Cardiac septum (tissue), 1 donor: ENCODE measurements at regions not wholly inside any gene's neighbourhood (a gene's known extent, or its start where the extent isn't known, plus 50 kb on each side); places are given as distances from the start of the nearest gene placed in this dataset.
"Not testable (repeated sequence)": the region's sequence is repeated elsewhere in the genome, so short reads cannot be mapped to it uniquely, and the experiment has no call there.

ENCODE experiments used
- DNase-seq: peaks from one replicate; pipeline ENCODE4 v3.0.0-alpha.2; 2020; ENCODE audit warnings: low spot score
- intact Hi-C: fragments of 100-400 bp; cut with DNase I; formaldehyde crosslinking; loops from one replicate; pipeline ENCODE4 v1.14.0; 2022
- donor health status: DM: no; HTN: no; CAD: no.

- intact Hi-C loops, result no loop called here
- no peak for DNase-seq
Observed at GRCh38 chr10:124177180-124177518, 83.8 kb upstream of the CHST15 start.

- intact Hi-C loops, result no loop called here
- DNase-seq, result no peak
Observed at GRCh38 chr10:124176349-124177179, 83.2 kb upstream of the CHST15 start.

GRCh38 chr10:124175701-124176348 lies 82.4 kb upstream of the CHST15 start:
- DNase-seq, result no peak
- intact Hi-C loops, result no loop called here

- DNase-seq, result no peak
- intact Hi-C loops, result no loop called here
Observed at GRCh38 chr10:124174673-124175645, 81.6 kb upstream of the CHST15 start.

GRCh38 chr10:124174071-124174566 lies 80.7 kb upstream of the CHST15 start:
- no peak for DNase-seq
- intact Hi-C loops, result no loop called here

GRCh38 chr10:124173298-124173900 lies 80.0 kb upstream of the CHST15 start:
- DNase-seq, result no peak
- intact Hi-C loops, result no loop called here

GRCh38 chr10:124172181-124172916 lies 79.0 kb upstream of the CHST15 start:
- DNase-seq, result no peak
- intact Hi-C loops, result no loop called here

- intact Hi-C loops, result no loop called here
- DNase-seq, result no peak
Observed at GRCh38 chr10:124171561-124171960, 78.2 kb upstream of the CHST15 start.

- intact Hi-C loops, result no loop called here
Observed at GRCh38 chr10:124170631-124171030, 77.2 kb upstream of the CHST15 start.

GRCh38 chr10:124168991-124169802 lies 75.8 kb upstream of the CHST15 start:
- DNase-seq, result no peak

More at GRCh38 chr10:124170631-124171030, 77.2 kb upstream of the CHST15 start:
- DNase-seq, result no peak

GRCh38 chr10:124168581-124168980 lies 75.2 kb upstream of the CHST15 start:
- DNase-seq, result no peak
- intact Hi-C loops, result no loop called here

More at GRCh38 chr10:124168991-124169802, 75.8 kb upstream of the CHST15 start:
- intact Hi-C loops, result no loop called here

GRCh38 chr10:124167925-124168324 lies 74.5 kb upstream of the CHST15 start:
- DNase-seq, intact Hi-C loops: not testable (repeated sequence)

- intact Hi-C loops, result no loop called here
- DNase-seq, result no peak
Observed at GRCh38 chr10:124166431-124167125, 73.2 kb upstream of the CHST15 start.

- intact Hi-C loops, result no loop called here
- no peak for DNase-seq
Observed at GRCh38 chr10:124165827-124166226, 72.4 kb upstream of the CHST15 start.

- no peak for DNase-seq
- intact Hi-C loops, result no loop called here
Observed at GRCh38 chr10:124165311-124165710, 71.9 kb upstream of the CHST15 start.

GRCh38 chr10:124164264-124164663 lies 70.9 kb upstream of the CHST15 start:
- no peak for DNase-seq

GRCh38 chr10:124162774-124163354 lies 69.5 kb upstream of the CHST15 start:
- intact Hi-C loops, result no loop called here

More at GRCh38 chr10:124164264-124164663, 70.9 kb upstream of the CHST15 start:
- intact Hi-C loops, result no loop called here

More at GRCh38 chr10:124162774-124163354, 69.5 kb upstream of the CHST15 start:
- DNase-seq, result no peak
